Activated T-helper 17 cell treated with anti-CD3 and anti-CD28 coated beads, Interleukin-2, amount 50 U/mL, for 72 hours (primary cell): ENCODE measurements at regions not wholly inside any gene's neighbourhood (a gene's known extent, or its start where the extent isn't known, plus 50 kb on each side); places are given as distances from the start of the nearest gene placed in this dataset.
"Not testable (repeated sequence)": the region's sequence is repeated elsewhere in the genome, so short reads cannot be mapped to it uniquely, and the experiment has no call there.

Experiments
- ATAC-seq: fragments of 150-1000 bp; cut with Tn5 transposase; replicated peaks from 2 replicates; pipeline ENCODE4 v1.10.0; 2021; ENCODE audit warnings: mild to moderate bottlenecking, moderate library complexity
- H3K27ac Mint-ChIP-seq: one replicate; pipeline ENCODE4 v1.8.0; 2022; ENCODE audit warnings: mixed read lengths
- H3K27me3 Mint-ChIP-seq: one replicate; pipeline ENCODE4 v1.8.0; 2022; ENCODE audit warnings: mixed read lengths
- H3K36me3 Mint-ChIP-seq: one replicate; pipeline ENCODE4 v1.8.0; 2022; ENCODE audit warnings: low read depth, mild to moderate bottlenecking, mixed read lengths
- H3K4me1 Mint-ChIP-seq: one replicate; pipeline ENCODE4 v1.8.0; 2022; ENCODE audit warnings: mixed read lengths
- H3K4me3 Mint-ChIP-seq: one replicate; pipeline ENCODE4 v1.8.0; 2022; ENCODE audit warnings: mild to moderate bottlenecking, mixed read lengths
- H3K9me3 Mint-ChIP-seq: one replicate; pipeline ENCODE4 v1.8.0; 2022; ENCODE audit warnings: mixed read lengths

DNA sequence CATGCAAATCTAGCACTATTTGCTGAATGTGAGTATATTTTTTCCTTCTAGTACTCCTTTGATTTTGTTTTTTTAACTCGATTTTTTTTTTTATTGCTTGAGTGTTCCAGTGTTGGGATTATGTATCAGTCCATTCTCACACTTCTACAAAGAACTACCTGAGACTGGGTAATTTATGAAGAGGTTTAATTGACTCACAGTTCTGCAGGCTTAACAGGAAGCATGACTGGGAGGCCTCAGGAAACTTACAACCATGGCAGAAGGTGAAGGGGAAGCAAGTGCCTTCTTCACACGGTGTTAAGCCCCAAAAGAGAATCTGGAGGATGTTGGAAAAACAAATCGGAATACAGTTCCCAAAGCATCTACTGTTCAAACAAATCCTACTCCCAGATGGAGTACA is 69.1 kb downstream of the ZNF518B start:
- not testable (repeated sequence) for H3K4me1 Mint-ChIP-seq, H3K27ac Mint-ChIP-seq, H3K4me3 Mint-ChIP-seq, ATAC-seq, H3K27me3 Mint-ChIP-seq, H3K36me3 Mint-ChIP-seq
- peaks cover 11% of the 10 kb centered on the region for H3K9me3 Mint-ChIP-seq

DNA sequence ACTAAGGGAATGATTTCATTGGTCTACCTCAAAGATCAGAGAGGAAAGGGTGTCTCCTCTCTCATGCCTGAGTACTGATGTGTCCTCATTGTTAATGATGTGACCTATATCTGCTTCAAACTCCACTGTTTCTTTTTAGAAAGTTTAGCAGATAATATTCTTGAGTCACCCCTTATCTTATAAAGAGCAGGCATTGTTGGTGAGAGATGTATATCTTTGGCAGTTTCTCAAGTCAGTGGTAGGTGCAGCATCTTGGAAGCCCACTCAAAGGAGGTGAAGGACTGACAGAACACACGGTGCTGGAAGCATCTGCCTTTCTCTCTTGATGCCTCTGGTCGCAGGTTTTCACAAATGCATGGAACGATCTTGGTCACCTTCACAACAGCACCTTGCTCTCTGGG is 71.2 kb downstream of the ZNF518B start:
- no peaks in the 10 kb centered on the region for H3K27me3 Mint-ChIP-seq
- H3K36me3 Mint-ChIP-seq = no peaks in the 10 kb centered on the region
- peaks cover 7% of the 10 kb centered on the region for H3K9me3 Mint-ChIP-seq
- H3K27ac Mint-ChIP-seq = no peak overlapping the region
- no peak overlapping the region for H3K4me3 Mint-ChIP-seq
- ATAC-seq = no peak
- H3K4me1 Mint-ChIP-seq = no peaks in the 10 kb centered on the region

DNA sequence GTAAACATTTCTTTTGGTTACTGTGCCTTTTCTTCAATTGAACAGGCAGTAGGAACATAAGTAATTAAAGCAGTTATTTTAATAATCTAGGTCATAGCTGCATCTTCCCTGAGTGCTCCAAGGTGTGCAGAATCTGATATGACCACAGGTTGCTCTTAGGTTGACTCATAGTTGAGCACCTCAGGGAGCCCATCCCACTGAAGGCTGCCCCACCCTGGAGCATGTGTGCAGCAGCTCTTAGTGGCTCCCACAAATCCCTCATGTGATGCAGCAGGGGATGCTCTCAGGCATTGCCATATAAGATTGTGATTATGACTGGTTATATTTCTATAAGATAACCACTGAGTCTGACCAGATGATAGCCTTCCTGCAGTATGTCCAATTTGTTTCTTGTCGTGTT is 72.3 kb downstream of the ZNF518B start:
- no peak overlapping the region for H3K27ac Mint-ChIP-seq
- H3K36me3 Mint-ChIP-seq = no peaks in the 10 kb centered on the region
- H3K9me3 Mint-ChIP-seq = peaks cover 4% of the 10 kb centered on the region
- H3K27me3 Mint-ChIP-seq = no peaks in the 10 kb centered on the region
- no peak for ATAC-seq
- H3K4me1 Mint-ChIP-seq = no peaks in the 10 kb centered on the region
- H3K4me3 Mint-ChIP-seq = no peak overlapping the region

DNA sequence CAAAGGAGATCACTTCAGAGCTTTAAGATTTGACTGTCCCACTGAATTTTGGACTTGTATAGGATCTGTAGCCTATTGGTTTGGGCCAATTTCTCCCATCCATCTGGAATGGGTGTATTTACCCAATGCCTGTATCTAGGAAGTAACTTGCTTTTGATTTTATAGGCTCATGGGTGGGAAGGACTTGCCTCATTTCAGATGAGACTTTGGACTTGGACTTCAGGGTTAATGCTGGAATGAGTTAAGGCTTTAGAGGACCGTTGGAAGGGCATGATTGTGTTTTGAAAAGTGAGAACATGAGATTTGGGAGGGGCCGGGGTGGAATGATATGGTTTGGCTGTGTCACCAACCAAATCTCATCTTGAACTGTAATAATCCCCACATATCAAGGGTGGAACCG is 73.8 kb downstream of the ZNF518B start:
- H3K36me3 Mint-ChIP-seq = no peaks in the 10 kb centered on the region
- H3K27ac Mint-ChIP-seq = no peak overlapping the region
- H3K9me3 Mint-ChIP-seq = peaks cover 3% of the 10 kb centered on the region
- H3K4me1 Mint-ChIP-seq = no peaks in the 10 kb centered on the region
- no peaks in the 10 kb centered on the region for H3K27me3 Mint-ChIP-seq
- H3K4me3 Mint-ChIP-seq = no peak overlapping the region
- no peak for ATAC-seq

DNA sequence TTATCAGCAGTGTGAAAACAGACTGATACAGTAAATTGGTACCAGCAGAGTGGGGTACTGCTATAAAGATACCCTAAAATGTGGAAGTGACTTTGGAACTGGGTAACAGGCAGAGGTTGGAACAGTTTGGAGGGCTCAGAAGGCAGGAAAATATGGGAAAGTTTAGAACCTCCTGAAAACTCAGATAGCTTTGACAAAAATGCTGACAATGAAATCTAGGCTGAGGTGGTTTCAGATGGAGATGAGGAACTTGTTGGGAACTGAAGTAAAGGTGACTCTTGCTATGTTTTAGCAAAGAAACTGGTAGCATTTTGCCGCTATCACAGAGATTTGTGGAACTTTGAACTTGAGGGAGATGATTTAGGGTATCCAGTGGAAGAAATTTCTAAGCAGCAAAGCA is 75.1 kb downstream of the ZNF518B start:
- H3K36me3 Mint-ChIP-seq, H3K4me3 Mint-ChIP-seq, H3K4me1 Mint-ChIP-seq, H3K27ac Mint-ChIP-seq, H3K27me3 Mint-ChIP-seq, H3K9me3 Mint-ChIP-seq, ATAC-seq: not testable (repeated sequence)

DNA sequence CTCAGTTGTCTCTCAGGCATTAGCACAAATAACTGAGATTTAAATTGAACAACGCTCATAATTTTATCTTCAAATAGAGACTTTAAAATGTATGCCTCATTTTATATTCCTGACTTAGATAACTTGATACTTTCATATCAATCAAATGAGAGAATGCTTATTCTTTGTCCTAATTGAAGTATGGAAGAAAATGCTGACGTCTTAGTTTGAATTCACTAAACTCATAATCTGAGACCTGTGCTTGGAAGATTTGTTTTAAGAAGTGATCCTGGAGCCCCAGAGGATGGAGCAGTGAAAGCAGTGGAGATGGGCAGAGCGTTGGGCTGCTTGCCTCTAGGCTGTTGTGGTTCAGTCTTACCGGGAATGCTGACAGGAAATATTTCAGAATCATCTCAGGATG is 76.1 kb downstream of the ZNF518B start:
- H3K27ac Mint-ChIP-seq = no peak overlapping the region

DNA sequence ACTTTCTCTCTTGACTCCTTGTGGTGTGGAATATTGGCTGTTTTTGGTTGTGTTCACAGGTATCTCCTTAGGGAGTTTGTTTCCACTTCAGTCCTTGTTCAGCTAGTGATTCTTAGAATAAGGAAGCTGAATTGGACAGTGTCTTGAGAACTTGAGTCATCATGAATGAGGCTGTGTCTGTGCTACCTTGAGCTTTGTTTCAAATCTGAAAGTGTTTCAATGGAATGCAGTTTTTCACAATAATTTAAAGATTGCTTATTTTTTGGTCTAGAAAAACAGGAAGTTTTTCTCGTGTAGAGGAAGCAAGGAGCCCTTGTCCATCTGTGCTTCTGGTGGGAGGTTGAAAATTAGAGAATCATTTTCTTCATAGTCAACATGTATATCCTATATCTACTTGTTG is 76.5 kb downstream of the ZNF518B start:
- Mint-ChIP-seq H3K4me3 (no peak overlapping the region), H3K9me3 (no peaks in the 10 kb centered on the region), H3K4me1 (no peaks in the 10 kb centered on the region), H3K36me3 (no peaks in the 10 kb centered on the region), H3K27ac (no peak overlapping the region), H3K27me3 (no peaks in the 10 kb centered on the region)
- no peak for ATAC-seq

More for the DNA sequence above, 76.1 kb downstream of the ZNF518B start:
- ATAC-seq = no peak
- Mint-ChIP-seq H3K36me3 (no peaks in the 10 kb centered on the region), H3K4me3 (no peak overlapping the region), H3K9me3 (no peaks in the 10 kb centered on the region), H3K27me3 (no peaks in the 10 kb centered on the region), H3K4me1 (no peaks in the 10 kb centered on the region)

DNA sequence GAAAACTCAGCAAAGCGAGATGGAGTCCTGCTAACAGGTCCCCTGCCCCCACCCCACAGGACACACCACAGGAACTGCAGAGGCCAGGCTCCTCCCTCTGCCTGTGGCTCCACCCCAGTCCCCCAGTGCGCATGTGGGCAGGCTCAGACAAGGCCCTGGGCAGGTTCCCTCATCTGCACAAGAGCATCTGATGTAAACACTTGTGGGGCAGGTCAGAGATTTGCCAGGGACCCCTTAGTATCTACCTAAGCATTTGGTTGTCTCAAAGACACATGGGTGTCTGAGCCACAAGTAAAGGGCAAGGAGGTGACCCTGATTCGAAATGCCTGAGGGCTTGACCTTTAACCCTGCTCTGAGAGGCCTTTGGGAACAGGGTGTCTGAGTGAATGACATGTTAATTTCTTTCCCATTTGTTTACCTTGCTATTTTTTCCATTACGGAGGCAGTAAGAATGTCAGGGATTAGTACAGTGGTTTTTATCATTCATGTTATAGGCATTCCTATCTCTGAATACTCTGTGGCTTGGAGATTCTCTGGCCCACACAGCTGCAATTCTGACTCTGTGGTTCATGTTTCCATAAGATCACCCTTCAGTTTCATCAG is 85.3 kb downstream of the ZNF518B start:
- no peaks in the 10 kb centered on the region for H3K4me1 Mint-ChIP-seq
- H3K36me3 Mint-ChIP-seq = no peaks in the 10 kb centered on the region
- H3K9me3 Mint-ChIP-seq = no peaks in the 10 kb centered on the region
- ATAC-seq = no peak
- H3K4me3 Mint-ChIP-seq = no peak overlapping the region
- no peaks in the 10 kb centered on the region for H3K27me3 Mint-ChIP-seq
- no peak overlapping the region for H3K27ac Mint-ChIP-seq

DNA sequence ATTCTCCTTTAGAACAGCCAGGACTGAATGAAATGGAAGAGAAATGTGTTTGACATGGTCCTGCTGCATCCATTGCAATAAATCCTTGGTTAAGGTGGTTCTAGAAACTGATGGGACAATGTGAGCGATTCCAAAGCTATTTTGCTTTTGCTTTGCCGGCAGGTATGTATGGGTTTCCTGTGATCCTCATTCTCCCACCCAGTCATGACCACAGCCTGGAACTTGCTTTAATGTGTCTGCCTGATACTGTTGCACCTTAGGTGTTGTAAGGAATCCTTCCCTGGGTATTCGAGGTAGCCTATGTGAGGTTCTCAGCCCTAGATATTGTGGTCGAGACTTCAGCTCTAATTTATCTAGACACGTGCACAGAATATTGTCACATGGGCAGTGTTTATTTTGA is 86.1 kb downstream of the ZNF518B start:
- no peaks in the 10 kb centered on the region for H3K4me1 Mint-ChIP-seq
- no peaks in the 10 kb centered on the region for H3K36me3 Mint-ChIP-seq
- ATAC-seq = no peak
- H3K27ac Mint-ChIP-seq = no peak overlapping the region
- no peaks in the 10 kb centered on the region for H3K27me3 Mint-ChIP-seq
- H3K9me3 Mint-ChIP-seq = no peaks in the 10 kb centered on the region
- no peak overlapping the region for H3K4me3 Mint-ChIP-seq

DNA sequence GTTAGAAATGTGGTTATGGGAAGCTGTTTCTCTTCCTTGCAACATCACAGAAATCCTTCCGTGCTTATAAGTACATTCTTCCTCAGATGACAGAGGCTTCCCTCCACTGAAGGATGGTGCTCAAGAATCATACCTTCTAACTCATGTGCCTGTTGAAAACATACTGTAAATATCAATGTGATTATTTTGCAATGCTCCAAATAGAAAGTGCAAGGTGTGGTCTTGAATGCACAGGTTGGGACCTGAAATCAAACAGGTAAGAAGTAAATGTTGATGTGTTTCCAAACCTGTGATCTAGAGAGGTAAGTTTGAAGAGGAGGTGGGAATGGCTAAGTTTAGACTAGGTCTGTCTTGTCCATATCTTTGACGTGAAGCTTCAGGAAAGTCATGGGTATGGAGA is 87.7 kb downstream of the ZNF518B start:
- Mint-ChIP-seq H3K4me3 (no peak overlapping the region), H3K9me3 (no peaks in the 10 kb centered on the region), H3K27me3 (no peaks in the 10 kb centered on the region), H3K36me3 (no peaks in the 10 kb centered on the region), H3K27ac (no peak overlapping the region), H3K4me1 (no peaks in the 10 kb centered on the region)
- no peak for ATAC-seq

DNA sequence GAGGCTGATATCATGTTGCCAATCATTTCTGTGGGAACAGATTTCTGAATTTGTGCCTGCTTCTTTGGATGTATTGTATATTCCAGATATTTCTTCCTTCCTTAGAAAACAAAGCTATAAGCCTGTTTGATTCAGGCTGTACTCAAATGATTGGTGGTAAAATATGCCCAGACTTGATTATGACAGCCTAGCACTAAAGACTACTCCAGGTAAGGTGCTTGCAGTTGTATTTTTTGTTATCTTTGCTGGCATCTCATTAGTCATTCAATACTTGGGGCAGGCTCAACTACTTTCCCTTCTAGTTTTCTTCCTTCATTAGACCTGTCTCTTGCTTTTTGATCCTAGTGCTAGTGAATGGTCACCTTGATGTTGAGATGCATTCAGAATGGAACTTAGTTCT is 90.6 kb downstream of the ZNF518B start:
- Mint-ChIP-seq H3K4me3 (no peak overlapping the region), H3K27me3 (peaks cover 3% of the 10 kb centered on the region), H3K27ac (no peak overlapping the region), H3K4me1 (no peaks in the 10 kb centered on the region), H3K36me3 (no peaks in the 10 kb centered on the region), H3K9me3 (no peaks in the 10 kb centered on the region)
- ATAC-seq = no peak

DNA sequence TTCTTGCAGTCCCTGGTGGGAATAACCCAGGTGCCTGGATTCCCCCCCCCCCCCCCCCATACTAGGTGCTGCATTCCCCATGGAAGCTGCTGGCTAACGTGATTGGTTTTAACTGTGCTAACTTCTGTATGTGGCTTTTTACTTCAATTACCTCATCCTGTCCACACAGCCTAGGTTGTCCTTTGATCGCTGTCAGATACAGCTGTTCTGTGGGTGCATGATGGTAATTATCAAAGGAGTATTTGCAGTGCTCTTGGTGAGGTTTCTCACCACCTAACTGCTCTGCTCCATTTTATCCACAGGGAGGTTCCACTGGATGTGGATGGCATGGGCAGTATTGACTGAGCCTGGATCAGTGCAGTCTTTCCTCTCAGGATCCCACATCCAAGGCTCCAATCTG is 93.0 kb downstream of the ZNF518B start:
- no peak for ATAC-seq
- no peak overlapping the region for H3K4me3 Mint-ChIP-seq
- no peak overlapping the region for H3K27ac Mint-ChIP-seq
- H3K36me3 Mint-ChIP-seq = no peaks in the 10 kb centered on the region
- no peaks in the 10 kb centered on the region for H3K9me3 Mint-ChIP-seq
- no peaks in the 10 kb centered on the region for H3K4me1 Mint-ChIP-seq
- peaks cover 14% of the 10 kb centered on the region for H3K27me3 Mint-ChIP-seq

DNA sequence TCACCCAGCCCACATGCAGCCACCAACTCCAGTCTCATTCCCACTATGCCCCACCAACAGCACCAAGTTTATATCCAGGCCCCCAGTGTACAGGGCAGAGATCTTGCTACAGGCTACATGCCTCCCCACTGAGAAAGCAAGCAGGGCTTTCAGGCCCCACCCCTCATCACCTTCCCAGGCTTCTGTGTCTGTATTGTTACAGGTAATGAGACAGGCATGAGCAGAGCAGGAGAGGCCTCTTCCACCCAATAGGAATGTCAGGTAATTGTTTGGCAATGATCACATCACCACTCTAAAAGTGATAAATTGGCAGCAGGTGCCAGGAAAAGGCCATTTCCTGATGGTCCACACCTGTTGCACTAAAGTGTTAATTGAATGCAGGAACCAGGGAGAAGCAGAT is 102.5 kb downstream of the ZNF518B start:
- Mint-ChIP-seq H3K27ac (no peak overlapping the region), H3K4me1 (no peaks in the 10 kb centered on the region), H3K4me3 (no peak overlapping the region), H3K27me3 (peaks cover 19% of the 10 kb centered on the region), H3K36me3 (no peaks in the 10 kb centered on the region), H3K9me3 (no peaks in the 10 kb centered on the region)
- no peak for ATAC-seq

DNA sequence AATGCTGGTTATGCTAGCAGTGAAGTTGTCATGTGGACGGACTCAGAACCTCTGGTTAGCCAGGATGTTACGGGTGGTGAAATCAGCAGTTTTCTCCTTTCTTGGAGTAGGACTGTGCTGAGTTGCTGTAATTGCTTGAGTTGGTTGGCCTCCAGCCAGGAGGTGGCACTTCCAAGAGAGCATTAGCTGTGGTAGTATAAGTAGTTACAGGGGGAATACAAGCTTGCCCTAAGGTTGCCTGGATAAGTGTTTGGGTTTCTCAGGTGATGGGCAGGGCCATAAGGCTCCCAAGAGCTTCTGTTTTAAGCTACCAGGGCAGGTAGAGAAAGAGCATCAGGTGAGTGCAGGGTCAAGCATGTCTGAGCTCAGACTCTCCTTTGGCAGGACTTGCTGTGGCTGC is 103.0 kb downstream of the ZNF518B start:
- H3K4me3 Mint-ChIP-seq = no peak overlapping the region
- no peaks in the 10 kb centered on the region for H3K9me3 Mint-ChIP-seq
- H3K4me1 Mint-ChIP-seq = no peaks in the 10 kb centered on the region
- H3K36me3 Mint-ChIP-seq = no peaks in the 10 kb centered on the region
- peaks cover 17% of the 10 kb centered on the region for H3K27me3 Mint-ChIP-seq
- no peak overlapping the region for H3K27ac Mint-ChIP-seq
- ATAC-seq = no peak

DNA sequence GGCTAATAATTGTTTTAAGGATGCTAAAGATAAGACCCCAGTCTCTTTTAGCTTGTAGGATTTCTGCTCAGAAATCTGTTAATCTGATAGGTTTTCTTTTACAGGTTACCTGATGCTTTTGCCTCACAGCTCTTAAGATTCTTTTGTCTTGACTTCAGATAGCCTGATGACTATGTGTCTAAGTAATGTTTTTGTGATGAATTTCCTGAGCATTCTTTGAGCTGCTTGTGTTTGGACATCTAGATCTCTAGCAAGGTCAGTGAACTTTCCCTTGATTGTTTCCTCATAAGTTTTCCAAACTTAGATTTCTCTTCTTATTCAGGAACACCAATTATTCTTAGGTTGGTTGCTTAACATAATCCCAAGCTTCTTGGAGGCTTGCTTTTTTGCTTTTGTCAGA is 104.1 kb downstream of the ZNF518B start:
- Mint-ChIP-seq H3K4me3 (no peak overlapping the region), H3K36me3 (no peaks in the 10 kb centered on the region), H3K4me1 (no peaks in the 10 kb centered on the region), H3K9me3 (no peaks in the 10 kb centered on the region), H3K27me3 (peaks cover 17% of the 10 kb centered on the region), H3K27ac (no peak overlapping the region)
- ATAC-seq = no peak

DNA sequence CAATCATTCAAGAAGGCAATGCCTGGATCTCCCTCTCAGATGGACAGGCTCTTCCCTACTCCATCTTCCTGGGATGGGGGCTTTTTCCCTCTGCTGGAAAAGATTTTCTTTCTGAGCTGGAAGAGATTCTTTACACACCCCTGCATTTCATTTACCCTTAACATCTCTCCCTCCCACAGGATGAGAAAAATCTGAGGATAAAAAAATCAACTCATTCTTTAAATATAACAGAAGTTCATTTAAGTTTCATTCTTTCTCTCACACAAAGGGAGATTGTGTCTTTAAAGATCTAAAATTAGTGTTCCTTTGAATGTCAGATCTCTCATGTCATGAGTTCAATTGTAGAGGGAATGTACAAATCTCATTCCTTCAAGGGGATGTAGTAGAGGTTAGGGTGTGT is 109.0 kb downstream of the ZNF518B start:
- Mint-ChIP-seq H3K27ac (no peak overlapping the region), H3K27me3 (peaks cover 13% of the 10 kb centered on the region), H3K4me1 (no peaks in the 10 kb centered on the region), H3K9me3 (no peaks in the 10 kb centered on the region), H3K36me3 (no peaks in the 10 kb centered on the region), H3K4me3 (no peak overlapping the region)
- no peak for ATAC-seq
